ENCODE measurements at regions not wholly inside any gene's neighbourhood (a gene's known extent, or its start where the extent isn't known, plus 50 kb on each side); places are given as distances from the start of the nearest gene placed in this dataset.

GRCh38 chr3:41076399-41076798 is 122.9 kb upstream of the CTNNB1 start (continued):
- no peak for TF ChIP-seq YY1 (IDR thresholded peaks at IDR 0.05; ENCODE audit: low read depth, low read length)
